Natural killer cell (primary cell): ENCODE measurements at regions not wholly inside any gene's neighbourhood (a gene's known extent, or its start where the extent isn't known, plus 50 kb on each side); places are given as distances from the start of the nearest gene placed in this dataset.

Source experiments
- ATAC-seq, 3 donors: fragments of 150-1000 bp in 2 of 3; fragments of 200-7000 bp in 1 of 3; cut with Tn5 transposase; 1 replicate in 1 of 3; 2 replicates in 2 of 3; pipeline ENCODE4 v1.10.0; 2021; ENCODE audit warnings: mild to moderate bottlenecking in 2 of 3, moderate library complexity in 2 of 3
- DNase-seq, 2 donors: peaks; one replicate each; pipeline versions ENCODE4 v3.0.0 to v3.0.0-alpha.2; 2013 to 2021; ENCODE audit warnings: mixed read lengths in 1 of 2
- H3K27ac ChIP-seq: one replicate; pipeline ENCODE4 v1.5.1; 2013; ENCODE audit warnings: mild to moderate bottlenecking, low read length
- H3K27me3 ChIP-seq: one replicate; pipeline ENCODE4 v1.6.1; 2013; ENCODE audit warnings: low read length; ENCODE audit not compliant: control insufficient read depth, insufficient read depth
- H3K36me3 ChIP-seq: one replicate; pipeline ENCODE4 v1.6.1; 2013; ENCODE audit warnings: low read length; ENCODE audit not compliant: control insufficient read depth, insufficient read depth
- H3K4me1 ChIP-seq: one replicate; pipeline ENCODE4 v1.6.1; 2013; ENCODE audit warnings: low read length; ENCODE audit not compliant: control insufficient read depth, insufficient read depth
- H3K4me3 ChIP-seq: one replicate; pipeline ENCODE4 v1.5.1; 2013; ENCODE audit warnings: low read length
- H3K9me3 ChIP-seq: one replicate; pipeline ENCODE4 v1.6.1; 2013; ENCODE audit warnings: low read length; ENCODE audit not compliant: control insufficient read depth, insufficient read depth
- H3K27ac Mint-ChIP-seq, 2 donors: one replicate each; pipeline ENCODE4 v1.8.0; 2022; ENCODE audit warnings: mild to moderate bottlenecking in 2 of 2, mixed read lengths in 2 of 2, moderate library complexity in 1 of 2
- H3K27me3 Mint-ChIP-seq, 2 donors: one replicate each; pipeline ENCODE4 v1.8.0; 2022; ENCODE audit warnings: low read depth in 2 of 2, mixed read lengths in 2 of 2
- H3K36me3 Mint-ChIP-seq: one replicate; pipeline ENCODE4 v1.8.0; 2022; ENCODE audit warnings: mixed read lengths
- H3K4me1 Mint-ChIP-seq, 2 donors: one replicate each; pipeline ENCODE4 v1.8.0; 2022; ENCODE audit warnings: mixed read lengths in 2 of 2
- H3K4me3 Mint-ChIP-seq: one replicate; pipeline ENCODE4 v1.8.0; 2022; ENCODE audit warnings: mild to moderate bottlenecking, moderate library complexity, mixed read lengths
- H3K9me3 Mint-ChIP-seq, 2 donors: one replicate each; pipeline ENCODE4 v1.8.0; 2022; ENCODE audit warnings: mixed read lengths in 2 of 2
- CTCF ChIP-seq: fragments of 200-600 bp; IDR thresholded peaks from one replicate; pipeline ENCODE4 v1.8.0; 2022; ENCODE audit warnings: antibody characterized with exemption
- whole genome bisulfite sequencing: methylation state at CpG from one replicate; pipeline ENCODE4 v1.1.7; 2013; ENCODE audit warnings: missing lambda C conversion rate; ENCODE audit not compliant: insufficient coverage; 5-methylcytosine and 5-hydroxymethylcytosine counted together
- intact Hi-C: fragments of 100-400 bp; cut with micrococcal nuclease; formaldehyde crosslinking; loops from one replicate; pipeline ENCODE4 v1.14.2; 2022

DNA sequence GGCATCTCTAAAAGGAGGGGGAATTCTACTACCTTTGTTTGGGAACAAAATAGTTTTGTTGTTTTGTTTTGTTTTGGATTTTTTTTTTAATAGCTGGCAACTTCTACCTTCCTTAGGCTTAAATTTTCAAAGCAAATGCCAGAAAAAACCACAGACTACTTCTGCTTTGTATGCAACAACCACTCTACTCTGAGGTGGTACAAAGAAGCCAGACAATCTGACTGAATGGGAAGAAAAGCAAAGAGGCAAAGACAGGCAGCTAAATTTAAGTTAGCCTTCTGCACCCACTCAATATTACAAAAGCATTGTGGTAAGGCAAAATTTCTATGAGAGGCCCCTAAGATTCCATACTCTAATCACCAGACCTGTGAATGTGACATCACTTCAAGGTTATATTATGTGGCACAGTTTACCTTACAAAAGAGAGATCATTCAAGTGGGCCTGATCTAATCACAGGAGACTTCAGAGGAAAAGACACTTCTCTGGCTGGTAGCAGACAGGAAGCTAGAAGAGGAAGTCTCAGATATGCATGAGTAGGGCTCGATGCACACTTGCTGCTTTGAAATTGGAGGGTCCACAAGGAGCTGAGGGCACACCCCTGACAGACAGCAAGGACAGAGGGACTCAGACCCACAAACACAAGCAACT, 566.6 kb downstream of the RPS29 start:
- H3K27me3 ChIP-seq: no peaks in the 10 kb centered on the region
- Mint-ChIP-seq H3K4me1 (no peaks in the 10 kb centered on the region), H3K27ac (no peak overlapping the region), H3K36me3 (no peaks in the 10 kb centered on the region), H3K9me3 (no peaks in the 10 kb centered on the region), H3K27me3 (no peaks in the 10 kb centered on the region), H3K4me3 (no peak overlapping the region)
- no peaks in the 10 kb centered on the region for H3K4me1 ChIP-seq
- H3K36me3 ChIP-seq: no peaks in the 10 kb centered on the region
- DNase-seq (no peak), ATAC-seq (no peak)
- intact Hi-C loops: no loop called here
- TF ChIP-seq CTCF: no peak
- no peak overlapping the region for H3K4me3 ChIP-seq
- no peak overlapping the region for H3K27ac ChIP-seq
- 6% methylated on average over 1 of the region's 1 CpG for WGBS
- no peaks in the 10 kb centered on the region for H3K9me3 ChIP-seq

GRCh38 chr14:49017447-49017846, 568.7 kb downstream of the RPS29 start:
- Mint-ChIP-seq H3K36me3 (no peaks in the 10 kb centered on the region), H3K4me3 (no peak overlapping the region), H3K27ac (no peak overlapping the region), H3K4me1 (no peaks in the 10 kb centered on the region), H3K9me3 (no peaks in the 10 kb centered on the region), H3K27me3 (no peaks in the 10 kb centered on the region)
- Histone ChIP-seq H3K27ac (no peak overlapping the region), H3K36me3 (no peaks in the 10 kb centered on the region), H3K4me3 (no peak overlapping the region), H3K27me3 (no peaks in the 10 kb centered on the region), H3K9me3 (no peaks in the 10 kb centered on the region), H3K4me1 (no peaks in the 10 kb centered on the region)
- ATAC-seq (no peak), DNase-seq (no peak)
- 65% methylated on average over 5 of the region's 5 CpGs for WGBS
- intact Hi-C loops: no loop called here
- TF ChIP-seq CTCF: no peak

GRCh38 chr14:49016381-49016780, 569.8 kb downstream of the RPS29 start:
- H3K4me1 ChIP-seq: no peaks in the 10 kb centered on the region
- H3K27ac Mint-ChIP-seq: no peak overlapping the region
- no peaks in the 10 kb centered on the region for H3K36me3 ChIP-seq
- H3K4me1 Mint-ChIP-seq: no peaks in the 10 kb centered on the region
- H3K9me3 Mint-ChIP-seq: no peaks in the 10 kb centered on the region
- no peak overlapping the region for H3K27ac ChIP-seq
- ATAC-seq (no peak), DNase-seq (no peak)
- H3K36me3 Mint-ChIP-seq: no peaks in the 10 kb centered on the region
- H3K27me3 Mint-ChIP-seq: no peaks in the 10 kb centered on the region
- intact Hi-C loops: no loop called here
- no peaks in the 10 kb centered on the region for H3K27me3 ChIP-seq
- H3K4me3 Mint-ChIP-seq: no peak overlapping the region
- TF ChIP-seq CTCF: no peak
- no peaks in the 10 kb centered on the region for H3K9me3 ChIP-seq
- 75% methylated on average over 1 of the region's 2 CpGs for WGBS
- H3K4me3 ChIP-seq: no peak overlapping the region

- Mint-ChIP-seq H3K9me3 (no peaks in the 10 kb centered on the region), H3K4me1 (no peaks in the 10 kb centered on the region)
- 85% methylated on average over 2 of the region's 3 CpGs for WGBS
These were observed 571.7 kb downstream of the RPS29 start for GRCh38 chr14:49014476-49014875.

More at GRCh38 chr14:49014476-49014875, 571.7 kb downstream of the RPS29 start:
- no peak overlapping the region for H3K27ac ChIP-seq
- H3K4me3 ChIP-seq: no peak overlapping the region
- no peaks in the 10 kb centered on the region for H3K27me3 ChIP-seq
- H3K4me1 ChIP-seq: no peaks in the 10 kb centered on the region
- Mint-ChIP-seq H3K36me3 (no peaks in the 10 kb centered on the region), H3K27me3 (no peaks in the 10 kb centered on the region), H3K4me3 (no peak overlapping the region), H3K27ac (no peak overlapping the region)
- intact Hi-C loops: no loop called here
- no peak for ATAC-seq
- TF ChIP-seq CTCF: no peak
- H3K36me3 ChIP-seq: no peaks in the 10 kb centered on the region
- no peaks in the 10 kb centered on the region for H3K9me3 ChIP-seq
- DNase-seq: no peak
